ENCODE measurements at regions not wholly inside any gene's neighbourhood (a gene's known extent, or its start where the extent isn't known, plus 50 kb on each side); places are given as distances from the start of the nearest gene placed in this dataset.
A peak's percentile ranks its signal among the peaks of the same experiment; 100 is the strongest.

- peak; percentile 91 for FAIRE-seq
These were observed 255.4 kb downstream of the DAD1 start for GRCh38 chr14:22333422-22334274.

GRCh38 chr14:22332686-22333421, 256.2 kb downstream of the DAD1 start:
- FAIRE-seq, result no peak

- FAIRE-seq, result no peak
These were observed 259.7 kb downstream of the DAD1 start for GRCh38 chr14:22329371-22329770.

- FAIRE-seq, result no peak
These were observed 263.2 kb downstream of the DAD1 start for GRCh38 chr14:22325676-22326400.

GRCh38 chr14:22320362-22320750, 268.7 kb downstream of the DAD1 start:
- no peak for FAIRE-seq

GRCh38 chr14:22319526-22320361, 269.3 kb downstream of the DAD1 start:
- peak; percentile 96 for FAIRE-seq

GRCh38 chr14:22318951-22319350, 270.1 kb downstream of the DAD1 start:
- no peak for FAIRE-seq

- FAIRE-seq, result no peak
These were observed 272.6 kb downstream of the DAD1 start for GRCh38 chr14:22316473-22316872.

- FAIRE-seq, result no peak
These were observed 273.7 kb downstream of the DAD1 start for GRCh38 chr14:22315336-22315735.

GRCh38 chr14:22314183-22314820, 274.7 kb downstream of the DAD1 start:
- FAIRE-seq, result peak; percentile 93

- no peak for FAIRE-seq
These were observed 275.7 kb downstream of the DAD1 start for GRCh38 chr14:22313172-22313801.

- no peak for FAIRE-seq
These were observed 277.4 kb downstream of the DAD1 start for GRCh38 chr14:22311636-22312035.

- no peak for FAIRE-seq
These were observed 283.4 kb downstream of the DAD1 start for GRCh38 chr14:22305607-22306006.

GRCh38 chr14:22304326-22304725, 284.7 kb downstream of the DAD1 start:
- FAIRE-seq, result no peak

- no peak for FAIRE-seq
These were observed 285.3 kb downstream of the DAD1 start for GRCh38 chr14:22303589-22304195.

- no peak for FAIRE-seq
These were observed 288.4 kb downstream of the DAD1 start for GRCh38 chr14:22300646-22301045.

GRCh38 chr14:22297376-22297775, 291.6 kb downstream of the DAD1 start:
- FAIRE-seq, result no peak

- no peak for FAIRE-seq
These were observed 292.3 kb downstream of the DAD1 start for GRCh38 chr14:22296722-22297121.

GRCh38 chr14:22296088-22296487, 292.9 kb downstream of the DAD1 start:
- FAIRE-seq, result no peak

GRCh38 chr14:22291406-22291805, 297.6 kb downstream of the DAD1 start:
- FAIRE-seq, result no peak

- no peak for FAIRE-seq
These were observed 299.5 kb downstream of the DAD1 start for GRCh38 chr14:22289570-22289969.
